HepG2 (cell line): ENCODE measurements at regions not wholly inside any gene's neighbourhood (a gene's known extent, or its start where the extent isn't known, plus 50 kb on each side); places are given as distances from the start of the nearest gene placed in this dataset.

Experiments
- ARHGAP35 ChIP-seq: sonication (generic); formaldehyde crosslinking; IDR thresholded peaks from 2 replicates; pipeline ENCODE4 v1.9.0; 2022; ENCODE audit warnings: mild to moderate bottlenecking, inconsistent platforms, moderate library complexity, missing genetic modification reagents, borderline replicate concordance
- ELF4 ChIP-seq: sonication (generic); formaldehyde crosslinking; IDR thresholded peaks from 2 replicates; pipeline ENCODE4 v1.5.0; 2020; ENCODE audit warnings: missing genetic modification reagents, mild to moderate bottlenecking, moderate library complexity, borderline replicate concordance
- KAT8 ChIP-seq: IDR thresholded peaks from 2 replicates; pipeline ENCODE4 v1.6.1; 2016; ENCODE audit warnings: missing genetic modification reagents, missing compliant biosample characterization
- NFIB ChIP-seq: sonication (generic); formaldehyde crosslinking; IDR thresholded peaks from 2 replicates; pipeline ENCODE4 v1.9.0; 2021; ENCODE audit warnings: missing genetic modification reagents, mild to moderate bottlenecking, borderline replicate concordance
- PTBP1 ChIP-seq: fragments of 200-400 bp; formaldehyde crosslinking; IDR thresholded peaks from 2 replicates; pipeline ENCODE4 v1.6.1; 2018; ENCODE audit warnings: low read length, low read depth; ENCODE audit not compliant: poor library complexity, severe bottlenecking
- RELA ChIP-seq: sonication (generic); formaldehyde crosslinking; IDR thresholded peaks from 2 replicates; pipeline ENCODE4 v1.4.0; 2020; ENCODE audit warnings: missing genetic modification reagents
- TEF ChIP-seq: sonication (generic); formaldehyde crosslinking; IDR thresholded peaks from 2 replicates; pipeline ENCODE4 v1.5.0; 2020; ENCODE audit warnings: missing genetic modification reagents
- TOE1 ChIP-seq: sonication (generic); formaldehyde crosslinking; IDR thresholded peaks from 2 replicates; pipeline ENCODE4 v1.4.0; 2020; ENCODE audit warnings: mild to moderate bottlenecking, missing genetic modification reagents
- ZNF142 ChIP-seq: sonication (generic); formaldehyde crosslinking; IDR thresholded peaks from 2 replicates; pipeline ENCODE4 v1.4.0; 2020; ENCODE audit warnings: missing genetic modification reagents
- TF ChIP-seq, protein P1 (sequence below): IDR thresholded peaks from 2 replicates; pipeline ENCODE4 v1.6.1; 2018; ENCODE audit warnings: missing genetic modification reagents, mild to moderate bottlenecking, missing compliant biosample characterization
- TF ChIP-seq, protein P2 (sequence below): sonication (generic); formaldehyde crosslinking; IDR thresholded peaks from 2 replicates; pipeline ENCODE4 v1.4.0; 2020; ENCODE audit warnings: missing genetic modification reagents, borderline replicate concordance
- TF ChIP-seq, protein P3 (sequence below), 2 experiments: sonication (generic) in 1 of 2; formaldehyde crosslinking in 1 of 2; IDR thresholded peaks; 2 replicates each; pipeline versions ENCODE4 v1.6.1 to v1.9.0; 2014 to 2022; ENCODE audit warnings: antibody characterized with exemption in 1 of 2, borderline replicate concordance in 1 of 2, inconsistent platforms in 1 of 2, low read depth in 1 of 2, missing genetic modification reagents in 1 of 2

GRCh38 chr20:50304923-50305635 is 114.4 kb downstream of the CEBPB start (continued):
- peak; percentile 94 for TF ChIP-seq ZNF142
- TF ChIP-seq, protein P1, sequence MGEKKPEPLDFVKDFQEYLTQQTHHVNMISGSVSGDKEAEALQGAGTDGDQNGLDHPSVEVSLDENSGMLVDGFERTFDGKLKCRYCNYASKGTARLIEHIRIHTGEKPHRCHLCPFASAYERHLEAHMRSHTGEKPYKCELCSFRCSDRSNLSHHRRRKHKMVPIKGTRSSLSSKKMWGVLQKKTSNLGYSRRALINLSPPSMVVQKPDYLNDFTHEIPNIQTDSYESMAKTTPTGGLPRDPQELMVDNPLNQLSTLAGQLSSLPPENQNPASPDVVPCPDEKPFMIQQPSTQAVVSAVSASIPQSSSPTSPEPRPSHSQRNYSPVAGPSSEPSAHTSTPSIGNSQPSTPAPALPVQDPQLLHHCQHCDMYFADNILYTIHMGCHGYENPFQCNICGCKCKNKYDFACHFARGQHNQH (CRISPR knock-in tag) = peak; percentile 99
- peak; percentile 83 for TF ChIP-seq RELA (CRISPR knock-in tag)
- TF ChIP-seq KAT8 (CRISPR knock-in tag) = peak; percentile 86
- no peak for TF ChIP-seq NFIB (CRISPR knock-in tag)
- TF ChIP-seq PTBP1 = peak; percentile 21
- TF ChIP-seq, protein P2, sequence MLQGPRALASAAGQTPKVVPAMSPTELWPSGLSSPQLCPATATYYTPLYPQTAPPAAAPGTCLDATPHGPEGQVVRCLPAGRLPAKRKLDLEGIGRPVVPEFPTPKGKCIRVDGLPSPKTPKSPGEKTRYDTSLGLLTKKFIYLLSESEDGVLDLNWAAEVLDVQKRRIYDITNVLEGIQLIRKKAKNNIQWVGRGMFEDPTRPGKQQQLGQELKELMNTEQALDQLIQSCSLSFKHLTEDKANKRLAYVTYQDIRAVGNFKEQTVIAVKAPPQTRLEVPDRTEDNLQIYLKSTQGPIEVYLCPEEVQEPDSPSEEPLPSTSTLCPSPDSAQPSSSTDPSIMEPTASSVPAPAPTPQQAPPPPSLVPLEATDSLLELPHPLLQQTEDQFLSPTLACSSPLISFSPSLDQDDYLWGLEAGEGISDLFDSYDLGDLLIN (CRISPR knock-in tag) = peak; percentile 93; the same call in 1 of the 2 replicates
- peak; percentile 99 for TF ChIP-seq ARHGAP35 (CRISPR knock-in tag)
- TF ChIP-seq TOE1 (CRISPR knock-in tag) = no peak; the same call in none of the 2 replicates
- TF ChIP-seq ELF4 = no peak
- TF ChIP-seq, protein P3, sequence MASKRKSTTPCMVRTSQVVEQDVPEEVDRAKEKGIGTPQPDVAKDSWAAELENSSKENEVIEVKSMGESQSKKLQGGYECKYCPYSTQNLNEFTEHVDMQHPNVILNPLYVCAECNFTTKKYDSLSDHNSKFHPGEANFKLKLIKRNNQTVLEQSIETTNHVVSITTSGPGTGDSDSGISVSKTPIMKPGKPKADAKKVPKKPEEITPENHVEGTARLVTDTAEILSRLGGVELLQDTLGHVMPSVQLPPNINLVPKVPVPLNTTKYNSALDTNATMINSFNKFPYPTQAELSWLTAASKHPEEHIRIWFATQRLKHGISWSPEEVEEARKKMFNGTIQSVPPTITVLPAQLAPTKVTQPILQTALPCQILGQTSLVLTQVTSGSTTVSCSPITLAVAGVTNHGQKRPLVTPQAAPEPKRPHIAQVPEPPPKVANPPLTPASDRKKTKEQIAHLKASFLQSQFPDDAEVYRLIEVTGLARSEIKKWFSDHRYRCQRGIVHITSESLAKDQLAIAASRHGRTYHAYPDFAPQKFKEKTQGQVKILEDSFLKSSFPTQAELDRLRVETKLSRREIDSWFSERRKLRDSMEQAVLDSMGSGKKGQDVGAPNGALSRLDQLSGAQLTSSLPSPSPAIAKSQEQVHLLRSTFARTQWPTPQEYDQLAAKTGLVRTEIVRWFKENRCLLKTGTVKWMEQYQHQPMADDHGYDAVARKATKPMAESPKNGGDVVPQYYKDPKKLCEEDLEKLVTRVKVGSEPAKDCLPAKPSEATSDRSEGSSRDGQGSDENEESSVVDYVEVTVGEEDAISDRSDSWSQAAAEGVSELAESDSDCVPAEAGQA (IDR thresholded peaks at IDR 0.05; ENCODE audit: low read depth) = peak; percentile 56; the same call in 1 of the 2 replicates
- TF ChIP-seq, protein P3 (CRISPR knock-in tag; IDR thresholded peaks at IDR 0.05; ENCODE audit: borderline replicate concordance) = peak; percentile 88
- peak; percentile 94 for TF ChIP-seq TEF (CRISPR knock-in tag)
